ENCODE measurements at regions not wholly inside any gene's neighbourhood (a gene's known extent, or its start where the extent isn't known, plus 50 kb on each side); places are given as distances from the start of the nearest gene placed in this dataset.

- ATAC-seq (no peak), DNase-seq (no peak)
- Mint-ChIP-seq H3K27me3 (peaks cover 8% of the 10 kb centered on the region), H3K27ac (no peak overlapping the region), H3K9me3 (ENCODE audit: low read depth) (no peaks in the 10 kb centered on the region), H3K4me1 (no peaks in the 10 kb centered on the region), H3K36me3 (ENCODE audit: low read depth) (no peaks in the 10 kb centered on the region), H3K4me3 (no peak overlapping the region)
- POLR2A ChIA-PET = no interaction called here
- intact Hi-C loops (cut with DNase I, micrococcal nuclease) = no loop called here
- CTCF ChIA-PET = interaction anchor here (1.3 kb wide), 1 partner anchor 14 kb away, joined by 4 read pairs; no protein-coding TSS in a partner anchor
Measured at GRCh38 chr12:58387199-58387598, 445.8 kb downstream of the ATP23 start.

- no peaks in the 10 kb centered on the region for H3K36me3 Mint-ChIP-seq (ENCODE audit: low read depth)
- DNase-seq (no peak), ATAC-seq (no peak)
- H3K4me1 Mint-ChIP-seq = no peaks in the 10 kb centered on the region
- peaks cover 7% of the 10 kb centered on the region for H3K27me3 Mint-ChIP-seq
- H3K9me3 Mint-ChIP-seq (ENCODE audit: low read depth) = no peaks in the 10 kb centered on the region
- intact Hi-C loops (cut with DNase I, micrococcal nuclease) = no loop called here
- H3K27ac Mint-ChIP-seq = no peak overlapping the region
- no peak overlapping the region for H3K4me3 Mint-ChIP-seq
- POLR2A ChIA-PET = no interaction called here
- CTCF ChIA-PET = no interaction called here
Measured at GRCh38 chr12:58388261-58388660, 446.9 kb downstream of the ATP23 start.

GRCh38 chr12:58393152-58393551 lies 451.8 kb downstream of the ATP23 start:
- Mint-ChIP-seq H3K36me3 (ENCODE audit: low read depth) (no peaks in the 10 kb centered on the region), H3K4me1 (no peaks in the 10 kb centered on the region), H3K9me3 (ENCODE audit: low read depth) (no peaks in the 10 kb centered on the region), H3K4me3 (no peak overlapping the region), H3K27me3 (no peaks in the 10 kb centered on the region), H3K27ac (no peak overlapping the region)
- ChIA-PET CTCF (interaction anchor here (1.5 kb wide), 1 partner anchor 46 kb away, joined by 3 read pairs; no protein-coding TSS in a partner anchor), POLR2A (no interaction called here)
- intact Hi-C loops (cut with DNase I, micrococcal nuclease) = no loop called here
- ATAC-seq (no peak), DNase-seq (no peak)

GRCh38 chr12:58395056-58395455 lies 453.7 kb downstream of the ATP23 start:
- ChIA-PET POLR2A (no interaction called here), CTCF (interaction anchor here (0.7 kb wide), 1 partner anchor 16 kb away, joined by 3 read pairs; no protein-coding TSS in a partner anchor)
- ATAC-seq = no peak
- H3K4me1 Mint-ChIP-seq = no peaks in the 10 kb centered on the region
- intact Hi-C loops (cut with DNase I, micrococcal nuclease) = no loop called here
- DNase-seq = no peak
- H3K4me3 Mint-ChIP-seq = no peak overlapping the region
- no peaks in the 10 kb centered on the region for H3K9me3 Mint-ChIP-seq (ENCODE audit: low read depth)
- peaks cover 5% of the 10 kb centered on the region for H3K27me3 Mint-ChIP-seq
- no peak overlapping the region for H3K27ac Mint-ChIP-seq
- H3K36me3 Mint-ChIP-seq (ENCODE audit: low read depth) = no peaks in the 10 kb centered on the region

GRCh38 chr12:58395470-58395869 lies 454.1 kb downstream of the ATP23 start:
- Mint-ChIP-seq H3K9me3 (ENCODE audit: low read depth) (no peaks in the 10 kb centered on the region), H3K36me3 (ENCODE audit: low read depth) (no peaks in the 10 kb centered on the region), H3K4me3 (no peak overlapping the region), H3K27ac (no peak overlapping the region), H3K4me1 (no peaks in the 10 kb centered on the region), H3K27me3 (peaks cover 5% of the 10 kb centered on the region)
- ATAC-seq (no peak), DNase-seq (no peak)
- ChIA-PET CTCF (interaction anchor here (0.7 kb wide), 1 partner anchor 15 kb away, joined by 3 read pairs; no protein-coding TSS in a partner anchor), POLR2A (no interaction called here)
- intact Hi-C loops (cut with DNase I, micrococcal nuclease) = no loop called here

- intact Hi-C loops (cut with DNase I, micrococcal nuclease) = no loop called here
- Mint-ChIP-seq H3K36me3 (ENCODE audit: low read depth) (no peaks in the 10 kb centered on the region), H3K27ac (no peak overlapping the region), H3K27me3 (peaks cover 5% of the 10 kb centered on the region), H3K4me3 (no peak overlapping the region), H3K9me3 (ENCODE audit: low read depth) (no peaks in the 10 kb centered on the region), H3K4me1 (no peaks in the 10 kb centered on the region)
- ATAC-seq (no peak), DNase-seq (no peak)
- CTCF ChIA-PET = no interaction called here
- POLR2A ChIA-PET = no interaction called here
Measured at GRCh38 chr12:58396239-58396638, 454.9 kb downstream of the ATP23 start.

- DNase-seq = no peak
- no peaks in the 10 kb centered on the region for H3K36me3 Mint-ChIP-seq (ENCODE audit: low read depth)
- no peaks in the 10 kb centered on the region for H3K4me1 Mint-ChIP-seq
- H3K9me3 Mint-ChIP-seq (ENCODE audit: low read depth) = no peaks in the 10 kb centered on the region
- H3K4me3 Mint-ChIP-seq = no peak overlapping the region
- intact Hi-C loops (cut with DNase I, micrococcal nuclease) = no loop called here
- H3K27me3 Mint-ChIP-seq = peaks cover 2% of the 10 kb centered on the region
- ChIA-PET CTCF (no interaction called here), POLR2A (no interaction called here)
- H3K27ac Mint-ChIP-seq = no peak overlapping the region
- ATAC-seq = no peak
Measured at GRCh38 chr12:58405363-58405762, 464.0 kb downstream of the ATP23 start.

GRCh38 chr12:58408516-58408915 lies 467.1 kb downstream of the ATP23 start:
- no peak overlapping the region for H3K4me3 Mint-ChIP-seq
- H3K27me3 Mint-ChIP-seq = peaks cover 5% of the 10 kb centered on the region
- intact Hi-C loops (cut with DNase I, micrococcal nuclease) = no loop called here
- H3K9me3 Mint-ChIP-seq (ENCODE audit: low read depth) = no peaks in the 10 kb centered on the region
- DNase-seq (no peak), ATAC-seq (no peak)
- ChIA-PET CTCF (interaction anchor here (1.2 kb wide), 1 partner anchor 282 kb away, joined by 3 read pairs; no protein-coding TSS in a partner anchor), POLR2A (no interaction called here)
- H3K27ac Mint-ChIP-seq = no peak overlapping the region
- H3K36me3 Mint-ChIP-seq (ENCODE audit: low read depth) = no peaks in the 10 kb centered on the region
- no peaks in the 10 kb centered on the region for H3K4me1 Mint-ChIP-seq

GRCh38 chr12:58412461-58413060 lies 471.2 kb downstream of the ATP23 start:
- no peaks in the 10 kb centered on the region for H3K4me1 Mint-ChIP-seq
- peaks cover 9% of the 10 kb centered on the region for H3K27me3 Mint-ChIP-seq
- intact Hi-C loops (cut with DNase I, micrococcal nuclease) = no loop called here
- POLR2A ChIA-PET = no interaction called here
- no peak overlapping the region for H3K4me3 Mint-ChIP-seq
- DNase-seq (no peak), ATAC-seq (no peak)
- H3K36me3 Mint-ChIP-seq (ENCODE audit: low read depth) = no peaks in the 10 kb centered on the region
- CTCF ChIA-PET = interaction anchor here (0.8 kb wide), 1 partner anchor 28 kb away, joined by 3 read pairs; no protein-coding TSS in a partner anchor
- no peaks in the 10 kb centered on the region for H3K9me3 Mint-ChIP-seq (ENCODE audit: low read depth)
- no peak overlapping the region for H3K27ac Mint-ChIP-seq

- Mint-ChIP-seq H3K27ac (no peak overlapping the region), H3K36me3 (ENCODE audit: low read depth) (no peaks in the 10 kb centered on the region), H3K4me1 (no peaks in the 10 kb centered on the region), H3K27me3 (peaks cover 9% of the 10 kb centered on the region), H3K4me3 (no peak overlapping the region), H3K9me3 (ENCODE audit: low read depth) (no peaks in the 10 kb centered on the region)
- intact Hi-C loops (cut with DNase I, micrococcal nuclease) = no loop called here
- DNase-seq (no peak), ATAC-seq (no peak)
- ChIA-PET POLR2A (no interaction called here), CTCF (interaction anchor here (0.8 kb wide), 1 partner anchor 27 kb away, joined by 3 read pairs; no protein-coding TSS in a partner anchor)
Measured at GRCh38 chr12:58413794-58414193, 472.4 kb downstream of the ATP23 start.

- Mint-ChIP-seq H3K27me3 (peaks cover 10% of the 10 kb centered on the region), H3K4me3 (no peak overlapping the region), H3K36me3 (ENCODE audit: low read depth) (no peaks in the 10 kb centered on the region), H3K27ac (no peak overlapping the region), H3K9me3 (ENCODE audit: low read depth) (no peaks in the 10 kb centered on the region), H3K4me1 (no peaks in the 10 kb centered on the region)
- DNase-seq (no peak), ATAC-seq (no peak)
- intact Hi-C loops (cut with DNase I, micrococcal nuclease) = no loop called here
- ChIA-PET POLR2A (no interaction called here), CTCF (no interaction called here)
Measured at GRCh38 chr12:58414398-58414871, 473.1 kb downstream of the ATP23 start.

GRCh38 chr12:58415716-58416115 lies 474.3 kb downstream of the ATP23 start:
- Mint-ChIP-seq H3K27me3 (peaks cover 9% of the 10 kb centered on the region), H3K27ac (no peak overlapping the region), H3K9me3 (ENCODE audit: low read depth) (no peaks in the 10 kb centered on the region), H3K4me3 (no peak overlapping the region), H3K36me3 (ENCODE audit: low read depth) (no peaks in the 10 kb centered on the region), H3K4me1 (no peaks in the 10 kb centered on the region)
- ChIA-PET POLR2A (no interaction called here), CTCF (no interaction called here)
- intact Hi-C loops (cut with DNase I, micrococcal nuclease) = no loop called here
- DNase-seq (no peak), ATAC-seq (no peak)

All from activated CD4-positive, alpha-beta T cell treated with anti-CD3 and anti-CD28 coated beads for 36 hours (primary cell).